Dendritic cell treated with granulocyte-macrophage colony-stimulating factor and Interleukin-4, amounts not matched to agents 40 ng/mL and 50 ng/mL, for 4 days (primary cell): ENCODE measurements at regions not wholly inside any gene's neighbourhood (a gene's known extent, or its start where the extent isn't known, plus 50 kb on each side); places are given as distances from the start of the nearest gene placed in this dataset.
A peak's percentile ranks its signal among the peaks of the same experiment; 100 is the strongest.
"Not testable (repeated sequence)": the region's sequence is repeated elsewhere in the genome, so short reads cannot be mapped to it uniquely, and the experiment has no call there.

Experiments used
- H3K27ac Mint-ChIP-seq: one replicate; pipeline ENCODE4 v1.8.0; 2022; ENCODE audit warnings: mild to moderate bottlenecking, mixed read lengths
- H3K27me3 Mint-ChIP-seq: one replicate; pipeline ENCODE4 v1.8.0; 2022; ENCODE audit warnings: mild to moderate bottlenecking, mixed read lengths
- H3K36me3 Mint-ChIP-seq: one replicate; pipeline ENCODE4 v1.8.0; 2022; ENCODE audit warnings: low read depth, mixed read lengths
- H3K4me1 Mint-ChIP-seq: one replicate; pipeline ENCODE4 v1.8.0; 2022; ENCODE audit warnings: low read depth, mixed read lengths
- H3K4me3 Mint-ChIP-seq: one replicate; pipeline ENCODE4 v1.8.0; 2022; ENCODE audit warnings: mild to moderate bottlenecking, moderate library complexity, mixed read lengths
- H3K9me3 Mint-ChIP-seq: one replicate; pipeline ENCODE4 v1.8.0; 2022; ENCODE audit warnings: mixed read lengths
- intact Hi-C: fragments of 100-400 bp; cut with micrococcal nuclease; formaldehyde crosslinking; loops from one replicate; pipeline ENCODE4 v1.15.0; 2022

GRCh38 chr12:9469956-9470355, 137.8 kb downstream of the KLRB1 start:
- not testable (repeated sequence) for H3K9me3 Mint-ChIP-seq, H3K4me3 Mint-ChIP-seq, H3K27ac Mint-ChIP-seq, H3K27me3 Mint-ChIP-seq, H3K36me3 Mint-ChIP-seq
- H3K4me1 Mint-ChIP-seq, result peaks cover 12% of the 10 kb centered on the region
- intact Hi-C loops, result loop anchor here (1.0 to 5.0 kb wide), 3 partner anchors 98 to 139 kb away; no protein-coding TSS in a partner anchor

DNA sequence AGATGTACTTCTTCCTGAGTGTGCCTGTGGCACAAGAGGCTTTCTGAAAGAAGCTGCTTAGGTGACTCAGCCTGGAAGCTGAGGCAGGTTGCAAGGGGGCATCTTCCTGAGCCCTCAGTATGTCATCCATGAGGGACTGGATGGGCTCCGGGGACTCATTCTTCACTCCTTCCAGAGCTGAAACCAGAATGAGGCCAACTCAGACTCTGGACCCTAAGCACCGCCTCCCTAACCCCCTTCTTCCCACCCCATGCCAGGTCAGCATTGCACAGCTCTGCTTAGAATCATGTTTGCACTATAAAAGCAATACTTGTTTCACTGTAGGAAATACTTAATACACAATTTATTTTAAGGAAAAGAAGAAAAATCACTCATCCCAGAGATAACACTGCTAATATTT, 138.3 kb downstream of the KLRB1 start:
- not testable (repeated sequence) for H3K27ac Mint-ChIP-seq

DNA sequence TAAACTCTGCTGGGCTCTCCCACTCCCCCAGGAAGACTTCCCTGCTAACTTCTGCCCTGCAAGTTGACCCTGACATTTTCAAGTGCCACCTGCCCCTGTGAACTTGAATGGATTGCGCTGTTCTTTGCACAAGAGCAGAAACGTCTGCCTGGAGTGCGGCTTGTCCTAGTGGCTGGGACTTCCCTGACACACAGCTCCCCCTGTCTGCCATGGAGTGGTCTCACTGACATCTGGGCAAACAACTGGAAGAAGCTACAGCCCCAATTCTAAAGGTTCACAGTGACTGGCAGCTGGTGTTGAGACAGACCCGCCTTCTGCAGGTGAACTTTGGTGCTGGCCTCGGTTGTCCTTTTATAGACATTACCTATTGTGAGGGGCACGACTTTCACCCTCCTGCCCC, 138.7 kb downstream of the KLRB1 start:
- not testable (repeated sequence) for H3K27me3 Mint-ChIP-seq, H3K4me1 Mint-ChIP-seq, H3K27ac Mint-ChIP-seq, H3K9me3 Mint-ChIP-seq, H3K36me3 Mint-ChIP-seq, H3K4me3 Mint-ChIP-seq
- intact Hi-C loops, result loop anchor here (1.0 to 5.0 kb wide), 3 partner anchors 97 to 138 kb away; no protein-coding TSS in a partner anchor

More for the DNA sequence above, 138.3 kb downstream of the KLRB1 start:
- H3K4me1 Mint-ChIP-seq, result peaks cover 12% of the 10 kb centered on the region
- H3K9me3 Mint-ChIP-seq, H3K27me3 Mint-ChIP-seq, H3K4me3 Mint-ChIP-seq, H3K36me3 Mint-ChIP-seq: not testable (repeated sequence)
- intact Hi-C loops, result loop anchor here (1.0 to 5.0 kb wide), 3 partner anchors 97 to 138 kb away; no protein-coding TSS in a partner anchor

DNA sequence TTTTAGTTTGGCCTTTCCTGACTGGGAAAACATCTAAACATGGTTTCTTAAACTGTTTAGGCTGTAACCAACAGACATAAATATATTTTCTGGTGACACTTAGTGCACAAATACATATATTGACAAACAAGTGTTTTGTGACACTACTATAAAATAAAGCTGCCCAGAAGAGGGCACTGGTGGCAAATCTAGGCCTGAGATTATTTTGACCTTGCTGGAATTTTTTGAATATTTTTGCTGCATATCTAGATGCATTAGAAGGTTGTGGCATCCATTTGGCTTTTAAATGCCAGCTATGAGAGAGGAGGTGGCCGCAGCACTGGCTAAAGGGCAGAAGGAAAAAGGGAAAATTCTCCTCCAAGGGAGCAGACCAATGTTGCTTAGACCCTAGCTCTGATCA, 139.6 kb downstream of the KLRB1 start:
- H3K27me3 Mint-ChIP-seq, H3K4me1 Mint-ChIP-seq, H3K36me3 Mint-ChIP-seq, H3K27ac Mint-ChIP-seq, H3K4me3 Mint-ChIP-seq, H3K9me3 Mint-ChIP-seq: not testable (repeated sequence)
- intact Hi-C loops, result loop anchor here (5.0 kb wide), 2 partner anchors 96 to 129 kb away; no protein-coding TSS in a partner anchor

GRCh38 chr12:9464408-9464807, 143.3 kb downstream of the KLRB1 start:
- intact Hi-C loops, result no loop called here
- no peaks in the 10 kb centered on the region for H3K27me3 Mint-ChIP-seq

DNA sequence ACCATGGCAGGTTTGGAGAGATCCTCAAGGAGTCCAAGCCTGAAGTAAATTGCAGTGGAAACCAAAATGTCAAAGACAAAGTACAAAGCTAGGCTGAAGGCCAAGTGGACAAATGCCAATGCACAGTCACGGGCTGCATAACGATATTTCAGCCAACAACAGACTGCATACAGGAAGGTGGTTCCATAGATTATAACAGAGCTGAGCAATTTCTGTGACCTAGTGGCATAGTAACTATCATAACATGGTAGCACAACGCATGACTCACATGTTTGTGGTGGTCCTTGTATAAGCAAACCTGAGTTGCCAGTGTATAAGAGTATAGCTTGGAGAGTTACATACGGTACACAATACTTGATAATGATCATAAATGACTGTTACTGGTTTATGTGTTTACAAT, 152.2 kb downstream of the KLRB1 start:
- not testable (repeated sequence) for H3K36me3 Mint-ChIP-seq, H3K4me1 Mint-ChIP-seq

More at GRCh38 chr12:9464408-9464807, 143.3 kb downstream of the KLRB1 start:
- Mint-ChIP-seq H3K9me3 (no peaks in the 10 kb centered on the region), H3K27ac (no peak overlapping the region), H3K36me3 (no peaks in the 10 kb centered on the region), H3K4me1 (peaks cover 5% of the 10 kb centered on the region), H3K4me3 (no peak overlapping the region)

DNA sequence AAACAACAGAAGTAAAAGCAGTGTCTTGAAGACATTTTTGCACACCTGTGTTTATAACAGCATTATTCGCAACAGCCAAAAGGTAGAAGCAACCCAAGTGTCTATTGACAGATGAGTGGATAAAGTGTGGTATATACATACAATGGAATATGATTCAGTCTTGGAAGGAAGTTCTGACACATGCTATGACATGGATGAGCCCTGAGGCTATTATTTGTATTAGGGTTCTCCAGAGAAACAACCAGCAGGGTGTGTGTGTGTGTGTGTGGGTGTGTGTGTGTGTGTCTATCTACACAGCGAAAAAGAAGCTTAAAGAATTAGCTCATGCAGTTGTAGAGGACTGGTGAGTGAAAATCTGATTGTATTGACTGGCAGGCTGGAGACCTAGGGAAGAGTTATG, 153.7 kb downstream of the KLRB1 start:
- H3K4me1 Mint-ChIP-seq, H3K27ac Mint-ChIP-seq, H3K4me3 Mint-ChIP-seq, H3K9me3 Mint-ChIP-seq, H3K27me3 Mint-ChIP-seq, H3K36me3 Mint-ChIP-seq, intact Hi-C loops: not testable (repeated sequence)

More for the DNA sequence above, 152.2 kb downstream of the KLRB1 start:
- H3K4me3 Mint-ChIP-seq, intact Hi-C loops, H3K27ac Mint-ChIP-seq, H3K27me3 Mint-ChIP-seq, H3K9me3 Mint-ChIP-seq: not testable (repeated sequence)

DNA sequence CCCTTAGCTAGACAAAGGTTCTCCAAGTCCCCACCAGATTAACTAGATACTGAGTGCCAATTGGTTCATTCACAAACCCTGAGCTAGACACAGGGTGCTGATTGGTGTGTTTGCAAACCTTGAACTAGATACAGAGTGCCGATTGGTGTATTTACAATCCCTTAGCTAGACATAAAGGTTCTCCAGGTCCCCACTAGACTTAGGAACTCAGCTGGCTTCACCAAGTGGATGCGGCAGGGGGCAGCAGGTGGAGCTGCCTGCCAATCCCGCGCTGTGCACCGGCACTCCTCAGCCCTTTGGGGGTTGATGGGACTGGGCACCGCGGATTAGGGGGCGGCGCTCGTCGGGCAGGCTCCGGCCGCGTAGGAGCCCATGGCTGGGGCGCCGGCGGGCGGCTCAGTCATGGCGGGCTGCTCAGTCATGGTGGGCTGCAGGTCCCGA, 157.6 kb downstream of the KLRB1 start:
- intact Hi-C loops, H3K36me3 Mint-ChIP-seq, H3K9me3 Mint-ChIP-seq, H3K27ac Mint-ChIP-seq: not testable (repeated sequence)
- Mint-ChIP-seq H3K4me1 (peaks cover 23% of the 10 kb centered on the region), H3K27me3 (peaks cover 11% of the 10 kb centered on the region), H3K4me3 (peak overlapping the region; percentile 2)

- Mint-ChIP-seq H3K27me3 (peaks cover 11% of the 10 kb centered on the region), H3K4me1 (peaks cover 19% of the 10 kb centered on the region)
- H3K27ac Mint-ChIP-seq, H3K36me3 Mint-ChIP-seq, H3K4me3 Mint-ChIP-seq, H3K9me3 Mint-ChIP-seq, intact Hi-C loops: not testable (repeated sequence)
Observed at GRCh38 chr12:9449657-9450126, 158.0 kb downstream of the KLRB1 start.

DNA sequence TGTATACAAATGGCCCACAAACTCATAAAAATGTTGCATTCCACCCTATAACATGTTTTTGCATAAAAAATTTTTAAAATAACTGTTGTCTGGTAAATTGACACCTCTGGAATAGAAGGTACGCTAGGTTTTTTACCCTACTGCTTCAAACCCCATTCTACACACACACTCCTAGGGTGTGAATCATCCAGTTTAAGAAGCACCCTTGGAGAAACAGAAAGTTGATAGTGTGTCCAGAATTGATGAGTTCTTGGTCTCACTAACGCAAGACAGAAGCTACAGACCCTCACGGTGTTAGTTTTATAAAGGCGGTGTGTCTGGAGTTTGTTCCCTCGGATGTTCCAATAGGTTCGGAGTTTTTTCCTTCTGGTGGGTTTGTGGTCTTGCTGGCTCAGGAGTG, 158.5 kb downstream of the KLRB1 start:
- Mint-ChIP-seq H3K4me3 (no peak overlapping the region), H3K36me3 (peaks cover 9% of the 10 kb centered on the region), H3K27me3 (peaks cover 11% of the 10 kb centered on the region), H3K9me3 (no peaks in the 10 kb centered on the region), H3K27ac (no peak overlapping the region), H3K4me1 (peaks cover 17% of the 10 kb centered on the region)
- intact Hi-C loops, result no loop called here

DNA sequence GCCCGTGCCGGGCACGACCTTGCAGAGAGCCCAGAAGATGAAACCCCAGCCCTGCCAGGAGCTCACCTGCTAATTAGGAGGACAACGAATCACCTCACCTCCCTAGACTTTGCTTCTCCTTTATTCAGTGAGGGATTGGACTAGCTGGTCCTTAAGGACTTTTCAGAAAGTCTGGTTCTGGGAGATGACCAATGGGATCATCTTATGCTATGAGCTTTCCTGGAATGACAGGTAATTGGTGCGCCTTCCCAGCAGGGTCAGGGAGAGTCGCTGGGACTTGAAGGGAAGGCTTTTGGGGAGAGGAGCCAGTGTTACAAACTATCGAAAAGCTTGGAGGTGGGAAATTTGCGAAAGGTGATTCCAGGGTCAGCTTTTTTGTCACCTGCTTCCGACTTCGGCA, 159.1 kb downstream of the KLRB1 start:
- peaks cover 17% of the 10 kb centered on the region for H3K4me1 Mint-ChIP-seq
- intact Hi-C loops, H3K36me3 Mint-ChIP-seq, H3K9me3 Mint-ChIP-seq: not testable (repeated sequence)
- peaks cover 11% of the 10 kb centered on the region for H3K27me3 Mint-ChIP-seq
- H3K27ac Mint-ChIP-seq, result peak overlapping the region; percentile 85
- H3K4me3 Mint-ChIP-seq, result peak overlapping the region; percentile 97

DNA sequence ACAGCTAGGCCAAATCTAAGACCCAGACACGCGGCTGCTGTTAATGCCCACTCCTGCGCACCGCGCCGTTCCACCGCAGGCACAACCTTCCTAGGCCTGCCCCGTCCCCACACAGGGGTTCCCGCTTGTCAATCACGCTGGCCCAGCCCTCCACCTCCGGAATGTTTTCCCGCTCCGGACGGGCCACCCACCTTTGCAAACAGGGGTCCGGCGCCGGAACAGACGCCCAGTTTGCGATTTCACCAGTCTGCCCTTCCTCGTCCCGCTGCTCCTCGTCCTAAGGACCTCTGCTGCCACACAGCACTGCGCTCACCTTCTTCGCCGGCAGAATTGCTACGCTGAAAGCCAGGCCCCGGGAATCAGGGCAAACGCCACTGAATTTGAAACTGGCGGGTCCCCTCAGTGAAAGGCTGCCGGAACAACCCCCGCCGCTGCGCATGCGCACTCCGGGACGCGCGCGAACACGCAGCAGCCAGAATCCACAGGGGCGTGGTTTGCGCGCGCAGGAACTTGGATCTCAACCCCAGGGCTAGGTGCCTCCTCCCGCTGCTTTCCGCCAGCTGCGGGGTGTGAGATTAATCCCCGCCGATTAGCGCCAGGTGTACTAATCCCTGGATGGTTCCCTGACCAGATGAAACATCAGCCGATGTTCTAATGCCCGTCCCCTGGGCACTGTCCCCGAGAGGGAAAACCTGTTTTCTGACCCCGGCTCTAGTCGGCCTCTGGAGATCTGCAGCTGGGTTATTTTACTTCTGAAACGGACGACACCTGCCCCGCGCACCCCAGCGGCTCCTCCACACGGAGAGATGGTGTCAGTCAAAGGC, 159.7 kb downstream of the KLRB1 start:
- Mint-ChIP-seq H3K27me3 (peaks cover 11% of the 10 kb centered on the region), H3K4me3 (peak overlapping the region; percentile 97), H3K27ac (peak overlapping the region; percentile 85), H3K4me1 (peaks cover 17% of the 10 kb centered on the region)
- H3K9me3 Mint-ChIP-seq, intact Hi-C loops, H3K36me3 Mint-ChIP-seq: not testable (repeated sequence)

- peaks cover 11% of the 10 kb centered on the region for H3K27me3 Mint-ChIP-seq
- H3K27ac Mint-ChIP-seq, result peak overlapping the region; percentile 85
- intact Hi-C loops, H3K9me3 Mint-ChIP-seq, H3K36me3 Mint-ChIP-seq: not testable (repeated sequence)
- H3K4me3 Mint-ChIP-seq, result peak overlapping the region; percentile 97
- peaks cover 17% of the 10 kb centered on the region for H3K4me1 Mint-ChIP-seq
Observed at GRCh38 chr12:9446883-9447761, 160.6 kb downstream of the KLRB1 start.

DNA sequence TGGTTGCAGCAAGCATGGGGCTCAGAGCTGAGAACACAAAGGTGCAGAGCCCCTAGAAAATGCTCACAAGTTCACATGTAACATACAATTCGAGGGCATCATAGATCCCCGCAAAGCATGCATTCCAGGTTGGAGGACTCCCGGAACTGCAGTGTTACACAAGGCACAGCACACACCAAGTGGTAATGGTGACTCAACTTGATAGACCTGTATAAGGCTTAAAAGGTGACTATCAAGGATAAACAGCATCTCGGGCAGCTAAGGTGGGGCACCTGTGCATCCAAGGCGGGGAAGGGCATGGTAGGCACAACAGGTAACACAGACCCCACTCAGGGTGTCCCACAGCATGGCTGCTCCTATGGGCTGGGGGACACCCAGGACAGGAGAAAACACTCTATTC, 167.3 kb downstream of the KLRB1 start:
- H3K4me3 Mint-ChIP-seq, intact Hi-C loops, H3K9me3 Mint-ChIP-seq, H3K4me1 Mint-ChIP-seq, H3K27ac Mint-ChIP-seq, H3K27me3 Mint-ChIP-seq, H3K36me3 Mint-ChIP-seq: not testable (repeated sequence)
